ENCODE measurements at regions not wholly inside any gene's neighbourhood (a gene's known extent, or its start where the extent isn't known, plus 50 kb on each side); places are given as distances from the start of the nearest gene placed in this dataset.
"Not testable (repeated sequence)": the region's sequence is repeated elsewhere in the genome, so short reads cannot be mapped to it uniquely, and the experiment has no call there.

DNA sequence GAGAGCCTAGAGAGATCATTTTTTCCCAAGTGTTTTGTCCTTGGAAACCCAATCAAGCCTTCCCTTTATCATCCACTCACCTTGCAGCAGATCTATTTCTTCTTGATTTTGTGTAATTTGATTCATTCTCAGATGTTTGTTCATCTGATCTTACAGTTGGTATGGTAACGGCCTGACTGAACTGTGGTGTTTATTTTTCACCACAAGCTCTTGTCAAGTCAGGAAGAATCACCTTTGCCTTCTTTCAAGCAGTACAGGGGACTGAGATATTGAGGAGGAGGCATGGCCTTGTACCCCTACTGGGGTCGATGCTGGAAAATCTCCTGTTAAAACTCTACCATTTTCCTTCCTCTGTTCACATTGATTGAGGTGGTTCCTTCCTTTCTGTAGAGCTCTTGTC is 361.4 kb upstream of the CFAP20DC start:
- DNase-seq (ENCODE audit: low spot score): no peak

GRCh38 chr3:59408047-59408624 is 358.3 kb upstream of the CFAP20DC start:
- no peak for DNase-seq (ENCODE audit: low spot score)

GRCh38 chr3:59407425-59407824 is 357.6 kb upstream of the CFAP20DC start:
- DNase-seq (ENCODE audit: low spot score): no peak

DNA sequence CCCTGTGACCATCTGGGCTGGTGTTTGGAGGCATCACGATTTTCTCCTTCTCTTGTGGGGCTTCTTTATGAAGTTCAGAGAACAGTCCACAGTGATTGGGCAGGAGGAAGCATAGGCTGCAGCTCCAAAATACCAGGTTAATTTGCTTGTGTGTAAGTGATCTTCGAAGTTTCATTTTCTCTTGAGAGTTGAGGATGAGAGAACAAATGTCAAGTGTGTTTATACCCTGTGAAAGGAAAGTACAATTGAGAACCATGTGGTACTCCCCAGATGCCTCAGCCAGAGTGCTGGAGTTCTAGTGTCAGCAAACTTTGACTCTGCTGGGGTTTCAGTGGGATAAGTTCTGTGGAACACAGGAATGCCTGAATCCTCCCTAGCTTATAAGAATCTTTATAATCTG is 357.1 kb upstream of the CFAP20DC start:
- DNase-seq (ENCODE audit: low spot score): no peak

DNA sequence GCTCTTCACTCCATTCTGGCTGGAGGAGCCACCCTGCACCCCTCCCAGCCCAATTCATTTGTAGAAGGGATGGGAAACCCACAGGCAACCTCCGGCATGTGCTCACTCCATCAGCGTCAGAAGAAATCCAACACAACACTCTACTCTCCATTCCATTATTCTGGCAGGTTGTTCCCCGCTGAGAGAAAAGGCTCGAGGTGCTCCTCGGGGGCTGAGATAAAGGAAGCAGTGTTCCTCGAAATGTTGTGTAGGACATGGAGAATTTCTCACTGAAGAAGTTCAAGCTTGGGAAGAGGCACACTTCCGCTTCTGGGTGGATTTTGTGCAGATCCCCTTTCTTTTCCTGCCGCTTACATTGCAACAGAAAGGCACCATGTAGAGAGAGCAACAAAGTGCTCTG is 355.0 kb upstream of the CFAP20DC start:
- DNase-seq (ENCODE audit: low spot score): no peak

DNA sequence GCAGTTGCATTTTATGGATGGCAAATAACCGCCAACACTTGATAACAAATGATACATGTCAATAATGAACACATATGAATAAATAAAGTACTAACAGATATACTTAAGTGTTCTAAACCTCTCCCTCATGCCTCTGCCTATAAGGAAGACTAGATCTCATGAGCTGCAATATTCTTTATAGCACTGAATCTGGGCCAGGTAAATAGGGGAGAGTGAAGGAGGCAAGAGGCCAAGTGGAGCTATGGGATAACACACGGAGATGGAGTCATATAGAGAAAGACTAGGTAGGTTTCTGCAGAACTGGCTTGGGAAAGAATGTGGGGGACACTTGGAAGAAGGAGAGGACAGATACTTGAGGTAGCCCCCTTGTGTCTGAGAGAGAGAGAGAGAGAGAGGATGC is 354.2 kb upstream of the CFAP20DC start:
- no peak for DNase-seq (ENCODE audit: low spot score)

DNA sequence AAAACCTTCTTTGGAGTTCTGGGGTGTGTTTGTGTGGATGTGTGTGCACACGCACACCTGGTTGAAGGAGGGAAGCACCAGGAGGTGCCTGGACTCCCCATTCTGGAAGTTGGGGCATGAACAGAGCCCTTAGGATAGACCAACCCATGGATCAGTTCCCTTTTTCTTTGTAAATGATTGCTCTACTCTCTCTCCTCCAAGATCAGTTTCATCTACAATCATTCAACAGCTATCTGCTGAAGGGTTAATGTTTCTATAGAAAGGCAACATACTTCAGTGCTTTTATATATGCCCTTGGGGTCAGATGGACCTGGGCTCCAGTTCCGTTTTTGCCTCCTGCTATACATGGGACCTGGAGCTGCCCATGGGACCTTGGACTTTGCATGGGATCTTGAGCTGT is 352.1 kb upstream of the CFAP20DC start:
- DNase-seq (ENCODE audit: low spot score): no peak

- DNase-seq (ENCODE audit: low spot score): no peak
These were observed 342.3 kb upstream of the CFAP20DC start for GRCh38 chr3:59392116-59392515.

GRCh38 chr3:59391131-59391530 is 341.3 kb upstream of the CFAP20DC start:
- DNase-seq (ENCODE audit: low spot score): no peak

GRCh38 chr3:59388555-59389270 is 338.9 kb upstream of the CFAP20DC start:
- DNase-seq (ENCODE audit: low spot score): no peak

DNA sequence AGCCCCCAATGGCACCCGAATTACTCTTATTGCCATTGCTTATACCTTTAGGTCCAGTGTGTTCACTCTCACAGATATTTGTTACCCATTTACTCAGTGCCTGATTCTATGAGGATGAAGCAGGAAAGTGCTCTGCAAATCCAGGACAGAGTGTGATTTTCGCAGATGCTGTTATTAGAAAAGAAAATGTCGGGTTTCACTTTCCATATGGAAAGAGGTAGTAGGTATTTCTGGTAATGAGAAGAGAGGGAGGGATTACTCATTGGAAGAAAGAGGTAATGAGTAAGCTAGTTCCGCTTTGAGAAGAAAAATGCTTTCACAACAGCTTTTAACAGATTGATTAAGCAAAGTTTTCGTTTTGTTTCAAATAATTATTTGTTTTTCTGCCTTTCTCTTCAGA is 336.3 kb upstream of the CFAP20DC start:
- DNase-seq (ENCODE audit: low spot score): no peak

DNA sequence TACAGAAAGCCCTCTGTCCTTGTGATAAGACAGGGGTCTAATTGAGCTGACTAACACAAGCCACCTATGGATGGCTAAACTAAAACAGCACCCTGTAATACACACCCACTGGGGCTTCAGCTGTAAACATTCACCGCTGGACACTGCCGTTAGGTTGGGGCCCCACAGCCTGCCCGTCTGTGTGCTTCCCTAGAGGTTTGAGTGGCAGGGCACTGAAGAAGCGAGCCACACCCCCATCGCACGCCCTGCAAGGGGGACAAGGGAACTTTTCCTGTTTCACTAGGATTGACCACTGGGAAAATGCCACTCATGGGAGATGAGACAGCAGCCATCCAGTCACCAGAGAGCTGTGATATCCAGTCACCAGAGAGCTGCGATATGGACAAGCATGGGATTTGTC is 335.7 kb upstream of the CFAP20DC start:
- DNase-seq (ENCODE audit: low spot score): no peak

DNA sequence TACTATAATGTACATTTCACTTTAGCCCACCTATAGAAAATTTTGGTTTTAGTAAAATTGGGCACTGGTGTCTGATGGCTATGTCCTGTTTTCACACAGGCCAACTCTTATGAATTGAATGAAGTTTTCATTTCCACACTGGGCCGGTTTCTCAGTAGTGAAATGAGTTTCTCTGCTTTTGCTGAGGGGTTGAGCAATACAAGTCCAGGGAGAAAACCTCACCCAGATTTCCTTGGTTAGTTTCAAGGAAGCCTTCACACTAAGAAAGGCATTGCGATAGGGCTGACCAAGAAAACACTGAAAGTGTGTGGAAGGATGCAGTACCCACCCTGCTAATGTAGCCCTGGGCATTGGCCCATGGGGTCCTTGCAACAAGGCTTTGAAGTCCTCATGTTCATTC is 331.5 kb upstream of the CFAP20DC start:
- DNase-seq (ENCODE audit: low spot score): no peak

- no peak for DNase-seq (ENCODE audit: low spot score)
These were observed 330.3 kb upstream of the CFAP20DC start for GRCh38 chr3:59380146-59380545.

DNA sequence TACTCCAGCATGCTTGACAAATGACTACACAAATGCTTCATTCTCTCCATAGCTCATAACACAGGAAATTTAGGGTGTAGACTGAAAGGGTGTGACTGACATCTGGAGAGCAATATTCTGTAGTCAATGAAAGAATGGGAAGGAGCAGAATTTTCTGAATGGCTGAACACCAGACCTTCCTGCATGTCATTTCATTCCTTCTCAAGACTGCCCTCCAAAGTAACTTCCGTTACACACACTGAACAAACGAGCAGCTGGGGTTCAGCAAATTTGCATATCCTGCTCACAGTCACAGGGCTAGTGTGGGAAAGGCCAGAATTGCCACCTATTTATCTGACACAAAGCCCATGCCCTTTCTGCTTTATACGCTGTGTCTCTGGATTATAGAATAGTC is 325.0 kb upstream of the CFAP20DC start:
- DNase-seq (ENCODE audit: low spot score): no peak

GRCh38 chr3:59374091-59374817 is 324.4 kb upstream of the CFAP20DC start:
- DNase-seq (ENCODE audit: low spot score): no peak

- no peak for DNase-seq (ENCODE audit: low spot score)
These were observed 322.5 kb upstream of the CFAP20DC start for GRCh38 chr3:59372346-59372745.

GRCh38 chr3:59368900-59369675 is 319.3 kb upstream of the CFAP20DC start:
- no peak for DNase-seq (ENCODE audit: low spot score)

DNA sequence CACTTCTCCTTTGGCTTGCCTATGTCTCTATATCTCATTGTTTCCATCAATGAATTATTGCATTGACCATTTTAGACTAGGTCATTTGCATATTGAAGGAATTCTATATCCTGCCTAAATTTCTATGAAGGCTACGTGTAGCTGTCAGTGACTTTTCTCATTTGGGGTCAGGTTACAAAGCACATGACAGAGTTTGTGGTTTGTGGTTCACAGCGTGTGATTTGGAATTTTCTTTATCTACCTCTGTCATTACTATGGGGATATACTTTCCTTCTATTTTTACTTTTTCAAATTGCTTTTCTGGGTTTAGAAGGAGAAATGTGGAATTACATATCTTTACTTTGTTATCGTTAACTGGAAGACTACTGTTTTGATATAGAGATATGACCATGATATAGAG is 317.3 kb upstream of the CFAP20DC start:
- no peak for DNase-seq (ENCODE audit: low spot score)

DNA sequence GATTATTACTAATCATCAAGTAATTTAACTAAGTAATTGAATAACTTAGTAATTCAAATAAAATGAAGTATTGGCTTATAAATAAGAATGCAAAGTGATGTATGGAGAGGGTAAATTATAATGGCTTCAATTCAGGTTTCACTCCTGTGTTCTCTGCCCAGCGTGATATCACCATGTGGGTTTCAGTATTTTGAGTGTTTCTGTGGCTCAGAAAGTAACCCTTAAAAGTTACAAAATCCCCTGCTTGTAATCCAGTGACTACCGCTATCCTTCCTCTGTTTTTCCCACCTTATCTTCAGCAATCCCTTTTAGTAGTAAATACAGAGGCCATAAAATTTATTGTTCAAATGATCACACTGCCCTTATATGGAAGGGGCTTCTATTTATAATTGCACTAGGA is 316.4 kb upstream of the CFAP20DC start:
- no peak for DNase-seq (ENCODE audit: low spot score)

DNA sequence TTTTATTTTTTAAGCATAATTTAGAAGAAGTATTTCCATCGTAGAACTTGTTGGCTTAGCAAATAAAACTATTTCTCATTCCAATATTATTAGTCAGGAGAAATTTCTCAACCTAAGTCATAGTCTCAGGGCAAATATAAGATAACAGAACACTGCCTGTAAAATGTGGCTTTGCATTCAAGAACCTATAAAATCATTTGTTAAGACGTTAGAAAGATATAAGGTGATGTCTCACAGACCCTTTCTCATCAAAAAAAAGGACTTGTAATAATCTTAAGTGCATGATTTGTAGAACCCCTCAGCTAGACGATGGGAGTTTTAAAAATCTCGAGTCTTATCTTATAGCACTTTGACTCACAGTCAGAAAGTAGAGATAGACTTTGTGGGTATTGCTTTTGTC is 314.7 kb upstream of the CFAP20DC start:
- no peak for DNase-seq (ENCODE audit: low spot score)

DNA sequence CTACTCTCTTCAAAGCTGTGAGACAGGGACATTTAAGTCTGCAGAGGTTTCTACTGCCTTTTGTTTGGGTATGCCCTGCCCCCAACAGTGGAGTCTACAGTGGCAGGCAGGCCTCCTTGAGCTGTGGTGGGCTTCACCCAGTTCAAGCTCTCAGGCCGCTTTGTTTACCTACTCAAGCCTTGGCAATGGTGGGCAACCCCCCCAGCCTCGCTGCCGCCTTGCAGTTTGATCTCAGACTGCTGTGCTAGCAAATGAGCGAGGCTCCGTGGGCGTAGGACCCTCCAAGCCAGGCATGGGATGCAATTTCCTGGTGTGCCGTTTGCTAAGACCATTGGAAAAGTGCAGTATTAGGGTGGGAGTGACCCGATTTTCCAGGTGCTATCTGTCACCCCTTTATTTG is 310.5 kb upstream of the CFAP20DC start:
- not testable (repeated sequence) for DNase-seq (ENCODE audit: low spot score)

- no peak for DNase-seq (ENCODE audit: low spot score)
These were observed 291.6 kb upstream of the CFAP20DC start for GRCh38 chr3:59341459-59341858.

Measured in LoVo (cell line).